OCI-LY7 (cell line): ENCODE measurements at regions not wholly inside any gene's neighbourhood (a gene's known extent, or its start where the extent isn't known, plus 50 kb on each side); places are given as distances from the start of the nearest gene placed in this dataset.

Source experiments
- BruUV-seq: library from RNA; stranded (reverse); fragments of 400-500 nt; replicated peaks from 2 replicates; lab custom pipeline; 2021; lab: Mats Ljungman, UMichigan
- CTCF ChIA-PET: fragments of 300-600 bp; sonication (Branson Sonifier 250); formaldehyde crosslinking; loops from one replicate; lab custom pipeline; 2022; ENCODE audit warnings: antibody characterized with exemption; ENCODE audit not compliant: unreplicated experiment; lab: Charles Lee
- POLR2A ChIA-PET: fragments of 300-600 bp; sonication (Branson Sonifier 250); formaldehyde crosslinking; loops from one replicate; lab custom pipeline; 2022; ENCODE audit warnings: antibody characterized with exemption; lab: Charles Lee
- DNase-seq: peaks from one replicate; pipeline ENCODE4 v3.0.0-alpha.2; 2015; ENCODE audit warnings: low spot score
- H2AFZ ChIP-seq: fragments of 200-600 bp; sonication (generic), shearing (Covaris generic); 2 replicates; pipeline ENCODE4 v1.6.1; 2014; ENCODE audit warnings: mild to moderate bottlenecking, antibody characterized with exemption, low read length, moderate library complexity
- H3K27ac ChIP-seq: fragments of 200-600 bp; sonication (generic); 2 replicates; pipeline ENCODE4 v1.5.1; 2014; ENCODE audit warnings: mixed run types, low read depth, mild to moderate bottlenecking, moderate library complexity, low read length, inconsistent platforms; ENCODE audit not compliant: poor library complexity, severe bottlenecking
- H3K36me3 ChIP-seq: fragments of 200-600 bp; sonication (generic); 2 replicates; pipeline ENCODE4 v1.6.1; 2014; ENCODE audit warnings: mild to moderate bottlenecking, antibody characterized with exemption, low read length, moderate library complexity, mixed read lengths; ENCODE audit not compliant: insufficient read depth
- H3K4me1 ChIP-seq: fragments of 200-600 bp; sonication (generic); 2 replicates; pipeline ENCODE4 v1.5.1; 2014; ENCODE audit warnings: mild to moderate bottlenecking, low read length; ENCODE audit not compliant: insufficient read depth, poor library complexity, severe bottlenecking
- H3K4me2 ChIP-seq: fragments of 200-600 bp; sonication (generic); 2 replicates; pipeline ENCODE4 v1.6.1; 2014; ENCODE audit warnings: mild to moderate bottlenecking, low read length
- H3K4me3 ChIP-seq: fragments of 200-600 bp; sonication (generic); 2 replicates; pipeline ENCODE4 v1.5.1; 2014; ENCODE audit warnings: mild to moderate bottlenecking, low read depth, low read length; ENCODE audit not compliant: poor library complexity, severe bottlenecking
- H3K79me2 ChIP-seq: fragments of 200-600 bp; sonication (generic); 2 replicates; pipeline ENCODE4 v1.6.1; 2016; ENCODE audit warnings: low read depth, mild to moderate bottlenecking, low read length, moderate library complexity, mixed read lengths; ENCODE audit not compliant: insufficient read depth
- H3K9me2 ChIP-seq: fragments of 200-600 bp; sonication (generic); 2 replicates; pipeline ENCODE4 v1.6.1; 2016; ENCODE audit warnings: mild to moderate bottlenecking, low read length, mixed read lengths; ENCODE audit not compliant: insufficient read depth
- H3K9me3 ChIP-seq: fragments of 200-600 bp; sonication (generic); 2 replicates; pipeline ENCODE4 v1.6.1; 2014; ENCODE audit warnings: mild to moderate bottlenecking, mixed run types, low read length, mixed read lengths
- H4K20me1 ChIP-seq: fragments of 200-600 bp; sonication (generic); 2 replicates; pipeline ENCODE4 v1.6.1; 2014; ENCODE audit warnings: mild to moderate bottlenecking, antibody characterized with exemption, low read length, moderate library complexity, mixed read lengths; ENCODE audit not compliant: insufficient read depth
- EZH2phosphoT487 ChIP-seq: fragments of 200-600 bp; sonication (generic); IDR thresholded peaks from 2 replicates; pipeline ENCODE4 v1.6.1; 2018; ENCODE audit warnings: low read depth, borderline replicate concordance, mild to moderate bottlenecking, mixed run types, antibody characterized with exemption, low read length, moderate library complexity, mixed read lengths
- intact Hi-C: fragments of 100-400 bp; cut with micrococcal nuclease; formaldehyde crosslinking; loops from one replicate; pipeline ENCODE4 v1.10.0; 2022; ENCODE audit not compliant: unreplicated experiment
- TF ChIP-seq, protein P1 (sequence below): fragments of 200-600 bp; sonication (generic); conservative IDR thresholded peaks from 2 replicates; pipeline ENCODE4 v1.5.1; 2014; ENCODE audit warnings: mild to moderate bottlenecking, antibody characterized with exemption, low read length, moderate library complexity, mixed read lengths

DNA sequence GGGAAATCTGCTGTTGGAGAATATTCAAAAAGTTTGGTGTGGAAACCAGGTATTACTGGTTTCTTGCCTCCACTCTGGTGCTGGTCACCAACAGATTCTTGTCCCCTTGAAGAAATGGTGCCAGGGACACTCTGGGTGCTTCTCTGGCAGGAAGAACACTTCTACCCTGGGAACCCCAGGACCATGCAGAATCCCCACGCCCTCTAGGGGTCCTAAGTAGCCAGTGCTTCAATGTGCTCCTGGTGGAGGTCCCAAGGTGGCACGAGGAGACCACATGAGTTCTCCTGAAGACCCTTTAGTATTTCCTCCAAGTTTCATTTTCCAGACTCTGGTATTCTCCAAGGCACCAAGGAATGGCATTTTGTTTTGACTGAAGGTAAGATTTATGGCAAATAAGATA, 380.6 kb downstream of the TSN start:
- Histone ChIP-seq H3K4me2 (no peak overlapping the region), H2AFZ (no peak overlapping the region), H3K36me3 (no peaks in the 10 kb centered on the region), H3K9me2 (no peaks in the 10 kb centered on the region), H3K27ac (no peak overlapping the region), H4K20me1 (no peaks in the 10 kb centered on the region), H3K9me3 (no peaks in the 10 kb centered on the region), H3K4me3 (no peak overlapping the region), H3K4me1 (no peaks in the 10 kb centered on the region), H3K79me2 (no peaks in the 10 kb centered on the region)
- ChIA-PET CTCF (no interaction called here), POLR2A (no interaction called here)
- DNase-seq = peak; percentile 57
- intact Hi-C loops = loop anchor here (1.0 kb wide), 2 partner anchors 161 to 325 kb away; no protein-coding TSS in a partner anchor
- TF ChIP-seq EZH2phosphoT487 = no peak
- TF ChIP-seq, protein P1, sequence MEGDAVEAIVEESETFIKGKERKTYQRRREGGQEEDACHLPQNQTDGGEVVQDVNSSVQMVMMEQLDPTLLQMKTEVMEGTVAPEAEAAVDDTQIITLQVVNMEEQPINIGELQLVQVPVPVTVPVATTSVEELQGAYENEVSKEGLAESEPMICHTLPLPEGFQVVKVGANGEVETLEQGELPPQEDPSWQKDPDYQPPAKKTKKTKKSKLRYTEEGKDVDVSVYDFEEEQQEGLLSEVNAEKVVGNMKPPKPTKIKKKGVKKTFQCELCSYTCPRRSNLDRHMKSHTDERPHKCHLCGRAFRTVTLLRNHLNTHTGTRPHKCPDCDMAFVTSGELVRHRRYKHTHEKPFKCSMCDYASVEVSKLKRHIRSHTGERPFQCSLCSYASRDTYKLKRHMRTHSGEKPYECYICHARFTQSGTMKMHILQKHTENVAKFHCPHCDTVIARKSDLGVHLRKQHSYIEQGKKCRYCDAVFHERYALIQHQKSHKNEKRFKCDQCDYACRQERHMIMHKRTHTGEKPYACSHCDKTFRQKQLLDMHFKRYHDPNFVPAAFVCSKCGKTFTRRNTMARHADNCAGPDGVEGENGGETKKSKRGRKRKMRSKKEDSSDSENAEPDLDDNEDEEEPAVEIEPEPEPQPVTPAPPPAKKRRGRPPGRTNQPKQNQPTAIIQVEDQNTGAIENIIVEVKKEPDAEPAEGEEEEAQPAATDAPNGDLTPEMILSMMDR = peak; percentile 74
- no TSS peak for BruUV-seq

DNA sequence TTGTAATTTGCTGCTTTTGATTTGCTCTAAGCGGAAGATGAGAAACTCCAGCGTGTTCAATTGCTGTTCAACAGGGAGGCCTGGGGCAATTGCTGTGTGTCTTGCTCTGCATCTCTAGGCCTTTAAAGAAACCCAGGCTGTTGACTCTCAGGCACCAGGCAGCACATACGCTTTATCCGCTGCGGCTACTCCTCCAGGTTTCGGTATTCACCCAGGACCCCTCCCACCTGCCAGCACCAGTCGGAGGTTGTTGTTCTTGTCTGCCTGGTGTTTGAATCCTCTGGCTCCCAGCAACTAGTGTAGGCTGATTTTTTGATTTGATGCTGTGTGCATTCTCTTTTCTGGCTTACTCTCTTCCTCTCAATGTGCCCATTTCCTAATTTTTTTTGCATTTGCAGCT, 383.1 kb downstream of the TSN start:
- Histone ChIP-seq H3K79me2 (no peaks in the 10 kb centered on the region), H3K36me3 (no peaks in the 10 kb centered on the region), H3K9me2 (no peaks in the 10 kb centered on the region), H2AFZ (no peak overlapping the region), H3K4me3 (no peak overlapping the region), H3K27ac (no peak overlapping the region), H3K4me2 (no peak overlapping the region), H3K9me3 (no peaks in the 10 kb centered on the region), H4K20me1 (no peaks in the 10 kb centered on the region), H3K4me1 (no peaks in the 10 kb centered on the region)
- intact Hi-C loops = no loop called here
- TF ChIP-seq, protein P1 = no peak
- TF ChIP-seq EZH2phosphoT487 = no peak
- DNase-seq = no peak
- CTCF ChIA-PET = no interaction called here
- POLR2A ChIA-PET = no interaction called here
- BruUV-seq = no TSS peak

DNA sequence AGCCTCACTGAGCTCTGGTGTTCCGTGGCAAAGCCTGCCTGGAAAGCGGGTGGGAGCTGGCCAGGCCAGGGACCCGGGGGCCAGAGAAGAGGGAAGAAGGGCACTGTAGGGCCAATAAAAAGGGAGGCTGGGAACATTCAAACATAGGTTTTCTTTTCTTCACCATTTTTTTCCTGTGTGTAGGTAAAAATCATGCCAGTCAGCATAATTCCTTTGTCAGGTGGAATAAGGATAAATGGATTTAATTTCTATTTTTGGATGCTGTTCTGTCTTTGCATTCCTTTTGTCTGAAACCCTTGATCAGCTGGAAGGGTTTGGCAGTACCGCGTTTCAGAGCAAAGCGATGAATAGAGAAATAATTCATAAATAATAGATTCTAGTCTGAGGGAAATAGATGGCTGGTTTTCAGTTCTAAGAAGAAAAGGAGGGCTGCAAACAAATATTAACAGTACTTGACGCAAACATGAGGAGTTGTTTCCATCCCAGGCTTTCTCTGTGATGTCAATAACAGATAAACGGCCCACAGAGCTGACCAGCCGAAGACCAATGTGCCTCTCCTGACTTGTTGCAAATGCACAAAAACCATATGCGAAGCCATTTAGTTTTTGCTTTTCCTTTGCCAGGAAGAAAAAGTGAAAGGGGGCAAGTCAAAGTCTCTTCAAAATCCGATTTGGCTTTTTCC, 384.4 kb downstream of the TSN start:
- TF ChIP-seq EZH2phosphoT487 = no peak
- TF ChIP-seq, protein P1 = no peak
- CTCF ChIA-PET = no interaction called here
- Histone ChIP-seq H4K20me1 (no peaks in the 10 kb centered on the region), H3K27ac (no peak overlapping the region), H3K9me2 (no peaks in the 10 kb centered on the region), H3K9me3 (no peaks in the 10 kb centered on the region), H2AFZ (no peak overlapping the region), H3K36me3 (no peaks in the 10 kb centered on the region), H3K79me2 (no peaks in the 10 kb centered on the region), H3K4me2 (no peak overlapping the region), H3K4me3 (no peak overlapping the region), H3K4me1 (no peaks in the 10 kb centered on the region)
- BruUV-seq = no TSS peak
- DNase-seq = no peak
- POLR2A ChIA-PET = no interaction called here
- intact Hi-C loops = no loop called here
